Fibroblast of mammary gland (primary cell): ENCODE measurements at regions not wholly inside any gene's neighbourhood (a gene's known extent, or its start where the extent isn't known, plus 50 kb on each side); places are given as distances from the start of the nearest gene placed in this dataset.
"Not testable (repeated sequence)": the region's sequence is repeated elsewhere in the genome, so short reads cannot be mapped to it uniquely, and the experiment has no call there.

Experiments used
- DNase-seq: peaks from one replicate; pipeline ENCODE4 v3.0.0-alpha.2; 2010; ENCODE audit warnings: low read depth
- H3K4me3 ChIP-seq: 2 replicates; pipeline ENCODE4 v1.5.1; 2011; ENCODE audit warnings: low read depth, mild to moderate bottlenecking, low read length, moderate library complexity; ENCODE audit not compliant: control insufficient read depth
- CTCF ChIP-seq: conservative IDR thresholded peaks from 2 replicates; pipeline ENCODE4 v1.5.1; 2011; ENCODE audit warnings: low read depth, low read length, inconsistent platforms; ENCODE audit not compliant: control insufficient read depth, insufficient read depth

- no peak overlapping the region for H3K4me3 ChIP-seq
- DNase-seq, result no peak
- TF ChIP-seq CTCF, result no peak
These were observed 586.0 kb upstream of the MBL2 start for GRCh38 chr10:53358536-53358935.

GRCh38 chr10:53357587-53357986 is 585.0 kb upstream of the MBL2 start:
- DNase-seq, result no peak

GRCh38 chr10:53356616-53357349 is 584.2 kb upstream of the MBL2 start:
- no peak for DNase-seq

More at GRCh38 chr10:53357587-53357986, 585.0 kb upstream of the MBL2 start:
- TF ChIP-seq CTCF, result no peak
- H3K4me3 ChIP-seq, result no peak overlapping the region

GRCh38 chr10:53342531-53342930 is 569.9 kb upstream of the MBL2 start:
- H3K4me3 ChIP-seq, DNase-seq: not testable (repeated sequence)

More at GRCh38 chr10:53356616-53357349, 584.2 kb upstream of the MBL2 start:
- no peak overlapping the region for H3K4me3 ChIP-seq
- TF ChIP-seq CTCF, result no peak

GRCh38 chr10:53338199-53338598 is 565.6 kb upstream of the MBL2 start:
- not testable (repeated sequence) for DNase-seq, H3K4me3 ChIP-seq

GRCh38 chr10:53335803-53336422 is 563.3 kb upstream of the MBL2 start:
- H3K4me3 ChIP-seq, result not testable (repeated sequence)

GRCh38 chr10:53331460-53331859 is 558.9 kb upstream of the MBL2 start:
- H3K4me3 ChIP-seq, result no peak overlapping the region
- no peak for TF ChIP-seq CTCF
- DNase-seq, result no peak

More at GRCh38 chr10:53335803-53336422, 563.3 kb upstream of the MBL2 start:
- DNase-seq, result not testable (repeated sequence)

GRCh38 chr10:53326401-53327305 is 554.1 kb upstream of the MBL2 start:
- DNase-seq, H3K4me3 ChIP-seq: not testable (repeated sequence)
